ENCODE measurements at regions not wholly inside any gene's neighbourhood (a gene's known extent, or its start where the extent isn't known, plus 50 kb on each side); places are given as distances from the start of the nearest gene placed in this dataset.

DNA sequence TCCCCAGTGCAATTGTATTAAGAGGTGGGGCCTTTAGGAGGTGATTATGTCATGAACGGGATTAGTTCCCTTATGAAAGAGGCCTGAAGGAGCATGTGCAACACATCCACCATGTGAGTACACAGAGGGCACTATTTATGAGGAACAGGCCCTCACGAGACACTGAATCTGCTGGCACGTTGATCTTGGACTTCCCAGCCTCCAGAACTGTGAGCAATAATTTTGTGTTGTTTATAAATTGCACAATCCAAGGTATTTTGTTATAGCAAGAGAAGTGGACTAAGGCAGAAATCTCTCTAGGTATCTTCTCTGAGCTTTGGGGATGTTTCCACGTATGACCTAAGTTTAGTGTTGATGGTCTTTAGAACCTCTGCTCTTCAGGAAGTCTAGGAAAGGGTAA, 149.3 kb upstream of the CBLB start:
- TF ChIP-seq, protein P1, sequence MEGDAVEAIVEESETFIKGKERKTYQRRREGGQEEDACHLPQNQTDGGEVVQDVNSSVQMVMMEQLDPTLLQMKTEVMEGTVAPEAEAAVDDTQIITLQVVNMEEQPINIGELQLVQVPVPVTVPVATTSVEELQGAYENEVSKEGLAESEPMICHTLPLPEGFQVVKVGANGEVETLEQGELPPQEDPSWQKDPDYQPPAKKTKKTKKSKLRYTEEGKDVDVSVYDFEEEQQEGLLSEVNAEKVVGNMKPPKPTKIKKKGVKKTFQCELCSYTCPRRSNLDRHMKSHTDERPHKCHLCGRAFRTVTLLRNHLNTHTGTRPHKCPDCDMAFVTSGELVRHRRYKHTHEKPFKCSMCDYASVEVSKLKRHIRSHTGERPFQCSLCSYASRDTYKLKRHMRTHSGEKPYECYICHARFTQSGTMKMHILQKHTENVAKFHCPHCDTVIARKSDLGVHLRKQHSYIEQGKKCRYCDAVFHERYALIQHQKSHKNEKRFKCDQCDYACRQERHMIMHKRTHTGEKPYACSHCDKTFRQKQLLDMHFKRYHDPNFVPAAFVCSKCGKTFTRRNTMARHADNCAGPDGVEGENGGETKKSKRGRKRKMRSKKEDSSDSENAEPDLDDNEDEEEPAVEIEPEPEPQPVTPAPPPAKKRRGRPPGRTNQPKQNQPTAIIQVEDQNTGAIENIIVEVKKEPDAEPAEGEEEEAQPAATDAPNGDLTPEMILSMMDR (IDR thresholded peaks at IDR 0.05) = no peak
- Histone ChIP-seq H3K27me3 (no peaks in the 10 kb centered on the region), H3K4me3 (ENCODE audit: low read depth in 1 of 2, low read length in 1 of 2) (no peak overlapping the region), H3K36me3 (no peaks in the 10 kb centered on the region), H3K27ac (no peak overlapping the region), H3K9me3 (no peaks in the 10 kb centered on the region), H3K4me1 (ENCODE audit: control insufficient read depth in 1 of 2, insufficient read depth in 1 of 2, low read depth in 1 of 2, low read length in 1 of 2) (peaks cover 0 to 11% of the 10 kb centered on the region in 2 experiments)

DNA sequence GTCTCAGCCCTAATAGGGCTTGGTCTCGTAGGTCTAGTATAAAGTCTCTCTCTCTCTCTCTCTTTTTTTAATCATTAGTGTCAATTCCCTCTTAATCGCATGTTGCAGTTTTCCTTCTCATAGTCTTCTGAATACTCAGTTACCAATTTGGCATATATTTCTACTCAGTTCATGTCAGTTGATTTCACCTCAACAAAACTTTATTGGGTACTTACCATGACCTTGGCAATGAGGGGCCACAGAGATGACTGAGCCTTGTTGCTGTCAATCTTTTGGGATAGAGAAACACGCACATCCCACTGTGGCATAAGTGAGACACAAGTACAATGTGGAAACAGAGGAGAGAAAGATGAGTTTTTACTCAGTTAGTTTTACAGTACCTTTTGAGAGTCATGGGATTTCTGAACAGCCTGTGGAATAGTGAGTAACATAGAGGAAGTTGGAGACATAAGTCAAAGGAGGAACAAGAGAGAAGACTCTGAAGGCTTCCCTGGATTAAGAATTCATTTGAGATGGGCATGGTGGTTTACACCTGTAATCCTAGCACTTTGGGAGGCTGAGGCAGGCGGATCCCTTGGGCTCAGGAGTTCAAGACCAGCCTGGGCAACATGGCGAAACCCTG, 150.2 kb upstream of the CBLB start:
- Histone ChIP-seq H3K4me1 (ENCODE audit: control insufficient read depth in 1 of 2, insufficient read depth in 1 of 2, low read depth in 1 of 2, low read length in 1 of 2) (peaks cover 0 to 5% of the 10 kb centered on the region in 2 experiments), H3K9me3 (no peaks in the 10 kb centered on the region), H3K36me3 (no peaks in the 10 kb centered on the region), H3K27ac (no peak overlapping the region), H3K4me3 (ENCODE audit: low read depth in 1 of 2, low read length in 1 of 2) (no peak overlapping the region), H3K27me3 (no peaks in the 10 kb centered on the region)
- TF ChIP-seq, protein P1 (IDR thresholded peaks at IDR 0.05) = no peak

DNA sequence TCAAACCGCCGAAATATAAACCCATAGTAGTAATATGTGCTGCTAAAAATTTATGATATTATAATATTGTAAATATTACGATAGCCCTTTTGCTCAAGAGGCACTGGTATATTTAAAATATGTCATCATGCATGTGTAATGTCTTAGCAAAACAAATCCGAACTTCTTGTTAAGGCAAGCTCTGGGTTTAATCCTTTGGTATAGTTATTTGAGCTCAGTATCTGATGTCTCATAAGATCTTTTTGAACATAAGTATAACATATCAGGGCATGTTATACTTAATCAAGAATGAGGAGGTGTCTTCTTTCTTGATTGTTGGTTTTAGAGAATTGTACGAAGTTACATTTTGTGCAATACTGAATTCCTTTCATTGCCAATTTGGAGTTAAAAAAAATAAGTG, 154.1 kb upstream of the CBLB start:
- Histone ChIP-seq H3K27me3 (no peaks in the 10 kb centered on the region), H3K4me1 (ENCODE audit: control insufficient read depth in 1 of 2, insufficient read depth in 1 of 2, low read depth in 1 of 2, low read length in 1 of 2) (no peaks in the 10 kb centered on the region), H3K4me3 (ENCODE audit: low read depth in 1 of 2, low read length in 1 of 2) (no peak overlapping the region), H3K27ac (no peak overlapping the region), H3K36me3 (no peaks in the 10 kb centered on the region), H3K9me3 (no peaks in the 10 kb centered on the region)
- TF ChIP-seq, protein P1 (IDR thresholded peaks at IDR 0.05) = no peak

DNA sequence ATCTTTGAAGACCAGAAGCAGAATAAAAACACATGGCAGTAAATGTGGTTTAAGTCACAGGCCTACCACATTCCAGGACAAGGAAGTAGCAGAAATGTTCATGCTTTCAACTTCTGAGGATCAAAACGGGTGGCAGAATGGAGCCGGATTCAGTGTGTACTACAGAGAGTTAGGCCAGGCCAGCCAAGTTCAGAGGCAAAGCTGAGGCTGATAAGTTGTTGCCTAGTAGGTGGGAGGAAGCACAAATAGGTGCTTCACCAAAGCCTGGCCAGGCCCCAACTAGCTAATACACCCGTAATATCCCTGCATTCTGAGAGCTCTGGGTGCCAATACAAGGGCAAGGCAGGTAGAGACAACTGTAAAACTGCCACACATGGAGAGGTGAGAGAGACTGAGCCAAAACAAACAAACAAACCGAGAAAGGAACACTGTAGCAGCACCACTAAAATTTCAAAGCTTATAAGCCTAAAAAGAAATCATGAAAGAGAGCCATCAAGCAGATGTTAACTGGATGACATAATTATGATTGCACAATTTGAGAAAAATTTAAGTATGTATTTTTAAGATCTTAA, 156.4 kb upstream of the CBLB start:
- Histone ChIP-seq H3K27ac (no peak overlapping the region), H3K4me3 (ENCODE audit: low read depth in 1 of 2, low read length in 1 of 2) (no peak overlapping the region), H3K9me3 (no peaks in the 10 kb centered on the region), H3K4me1 (ENCODE audit: control insufficient read depth in 1 of 2, insufficient read depth in 1 of 2, low read depth in 1 of 2, low read length in 1 of 2) (no peaks in the 10 kb centered on the region), H3K27me3 (no peaks in the 10 kb centered on the region), H3K36me3 (no peaks in the 10 kb centered on the region)
- TF ChIP-seq, protein P1 (IDR thresholded peaks at IDR 0.05) = no peak

DNA sequence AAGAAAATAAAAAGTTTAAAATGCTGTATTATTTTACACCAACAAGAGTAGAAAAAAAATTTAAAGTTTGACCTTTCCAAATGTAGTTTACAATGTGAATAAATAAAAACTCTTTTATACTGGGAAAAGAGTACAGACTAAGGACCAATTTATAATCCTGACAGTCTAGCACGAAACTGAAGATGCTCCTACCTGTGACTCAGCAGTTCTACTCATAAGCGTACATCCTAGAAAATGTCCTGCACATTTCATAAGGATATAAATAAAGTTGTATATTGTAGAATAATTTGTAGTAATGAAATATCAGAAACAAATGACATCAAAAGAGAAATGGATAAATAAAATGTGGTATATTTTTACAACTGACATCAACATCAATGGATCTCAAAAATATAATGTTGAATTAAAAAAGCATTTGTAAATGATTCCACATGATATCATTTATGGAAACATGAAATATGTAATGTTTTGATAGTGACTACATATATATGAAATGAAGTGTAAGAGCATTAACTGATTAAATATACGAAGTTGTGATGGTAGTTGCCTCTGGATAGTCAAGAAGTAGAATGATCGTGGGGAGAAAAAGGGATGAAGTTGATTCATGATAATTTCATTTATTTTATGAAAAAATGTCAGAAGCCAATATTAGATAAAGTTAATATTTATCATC, 161.3 kb upstream of the CBLB start:
- no peaks in the 10 kb centered on the region for H3K9me3 ChIP-seq
- H3K27me3 ChIP-seq = no peaks in the 10 kb centered on the region
- H3K27ac ChIP-seq = no peak overlapping the region
- no peak overlapping the region for H3K4me3 ChIP-seq (ENCODE audit: low read depth in 1 of 2, low read length in 1 of 2)
- H3K4me1 ChIP-seq (ENCODE audit: control insufficient read depth in 1 of 2, insufficient read depth in 1 of 2, low read depth in 1 of 2, low read length in 1 of 2) = no peaks in the 10 kb centered on the region
- H3K36me3 ChIP-seq = no peaks in the 10 kb centered on the region
- TF ChIP-seq, protein P1 (IDR thresholded peaks at IDR 0.05) = no peak

Data from neutrophil (primary cell).